GM21423 (cell line): ENCODE measurements at regions not wholly inside any gene's neighbourhood (a gene's known extent, or its start where the extent isn't known, plus 50 kb on each side); places are given as distances from the start of the nearest gene placed in this dataset.
"Not testable (repeated sequence)": the region's sequence is repeated elsewhere in the genome, so short reads cannot be mapped to it uniquely, and the experiment has no call there.

ENCODE experiments used
- ATAC-seq: cut with Tn5 transposase; IDR thresholded peaks from one replicate; pipeline ENCODE4 v1.9.1; 2021; ENCODE audit warnings: mild to moderate bottlenecking, moderate library complexity; ENCODE audit not compliant: unreplicated experiment

DNA sequence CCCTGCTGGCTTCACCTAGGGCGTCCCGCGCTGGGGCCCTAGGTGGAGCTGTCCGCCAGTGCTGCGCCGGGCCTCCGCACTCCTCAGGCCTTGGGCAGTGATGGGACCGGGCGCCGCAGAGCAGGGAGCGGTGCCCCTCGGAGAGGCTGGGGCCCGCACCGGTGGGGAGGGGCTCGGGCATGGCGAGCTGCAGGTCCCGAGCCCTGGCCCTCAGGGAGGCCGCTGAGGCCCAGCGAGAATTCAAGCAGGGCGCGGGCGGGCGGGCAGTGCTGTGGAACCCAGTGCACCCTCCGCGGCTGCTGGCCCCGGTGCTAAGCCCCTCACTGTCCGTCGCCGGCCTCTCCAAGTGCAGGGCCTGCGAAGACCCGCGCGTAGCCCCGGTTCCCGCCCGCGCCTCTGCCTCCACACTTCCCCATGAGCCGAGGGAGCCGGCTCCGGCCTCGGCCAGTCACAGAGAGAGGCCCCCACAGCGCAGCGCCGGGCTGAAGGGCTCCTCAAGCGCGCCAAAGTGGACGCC lies 565.1 kb upstream of the NDST4 start:
- no peak for ATAC-seq

DNA sequence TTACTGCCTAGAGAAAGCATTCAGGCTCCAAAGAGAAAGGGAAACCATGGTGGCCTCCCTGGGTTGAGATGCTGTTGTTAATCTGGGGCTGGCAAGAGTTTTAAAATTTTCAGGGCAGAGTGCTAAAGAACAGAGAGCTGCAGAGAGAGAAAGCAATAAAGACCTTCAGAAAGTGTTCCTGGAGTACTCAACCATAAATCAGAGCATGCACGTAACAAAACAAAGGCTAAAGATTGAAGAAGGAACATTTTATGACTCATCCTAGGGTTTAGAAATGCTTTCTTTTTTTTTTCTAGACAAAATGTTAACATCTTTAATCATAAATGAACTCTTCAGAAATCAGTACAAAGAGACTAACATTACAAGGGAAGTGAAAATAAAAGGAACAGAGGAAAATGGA lies 562.3 kb upstream of the NDST4 start:
- no peak for ATAC-seq

DNA sequence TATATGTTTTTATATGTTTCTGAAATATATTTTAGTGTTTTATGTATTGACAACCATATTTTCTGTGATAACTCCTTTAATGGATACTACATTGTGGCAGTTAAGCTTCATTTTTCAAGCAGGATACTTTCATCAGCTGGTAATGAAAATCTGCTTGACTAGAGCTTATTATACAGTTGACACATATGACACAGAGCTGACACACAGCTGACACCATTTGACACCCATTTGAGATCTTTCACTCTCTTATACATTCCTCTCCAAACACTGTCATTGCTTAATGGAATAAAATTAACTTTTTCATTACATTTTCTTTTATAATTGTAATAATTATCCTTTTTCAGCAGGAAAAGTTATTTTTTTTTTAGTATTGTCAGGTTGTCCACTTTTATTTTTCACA lies 561.1 kb upstream of the NDST4 start:
- no peak for ATAC-seq

DNA sequence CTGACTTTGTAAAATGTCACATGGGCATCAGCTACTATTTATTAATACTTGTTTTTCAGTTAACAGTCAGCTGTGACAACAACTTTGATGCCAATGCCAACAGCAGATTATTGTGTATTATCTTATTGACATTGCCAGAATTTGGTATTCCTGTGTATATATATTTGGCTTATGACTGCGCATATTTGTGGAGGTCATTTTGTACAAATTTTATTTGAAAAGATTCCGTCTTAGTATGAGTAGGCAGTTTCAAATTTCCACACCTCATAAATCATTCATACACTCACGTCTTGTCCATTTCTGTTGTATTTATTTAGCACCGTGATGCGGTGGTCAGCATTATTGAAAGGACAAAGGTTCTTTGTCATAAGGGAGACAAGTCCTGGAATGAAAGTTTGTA lies 558.2 kb upstream of the NDST4 start:
- no peak for ATAC-seq

DNA sequence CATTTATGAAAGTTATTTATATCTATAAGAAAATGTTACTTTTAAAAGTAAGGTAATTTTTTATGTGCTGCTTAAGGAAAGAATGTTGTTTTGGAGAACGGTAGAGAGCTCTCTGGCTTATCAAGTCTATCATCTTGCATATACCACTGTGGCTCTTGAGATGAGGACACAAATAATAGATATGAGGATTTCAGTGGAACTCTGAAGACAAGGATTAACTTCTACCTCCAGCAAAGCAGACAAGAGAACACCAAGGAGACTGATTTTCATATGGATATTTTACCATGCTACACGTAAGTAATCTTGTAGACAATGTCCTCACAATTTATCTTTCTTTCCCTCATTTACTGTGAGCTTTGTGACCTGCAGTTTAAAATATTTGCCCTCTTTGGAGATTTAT lies 557.5 kb upstream of the NDST4 start:
- no peak for ATAC-seq

DNA sequence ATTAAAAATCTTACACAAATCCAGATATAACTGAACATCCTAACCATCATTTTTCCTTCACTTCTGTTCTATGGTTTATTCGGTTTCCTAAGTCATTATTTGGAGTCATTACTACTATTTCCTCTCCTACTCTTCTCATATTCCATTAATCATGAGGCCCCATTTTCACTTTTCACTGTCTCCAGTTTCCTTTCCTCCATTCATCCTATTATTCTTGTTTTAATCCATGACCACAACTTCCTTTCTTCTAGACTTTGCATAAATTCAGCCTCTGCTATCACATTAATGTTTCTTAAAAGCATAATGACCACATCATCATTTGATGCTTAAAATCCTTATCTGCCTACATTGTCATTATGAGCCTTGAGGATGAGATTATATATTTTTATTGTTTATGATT lies 555.0 kb upstream of the NDST4 start:
- no peak for ATAC-seq

DNA sequence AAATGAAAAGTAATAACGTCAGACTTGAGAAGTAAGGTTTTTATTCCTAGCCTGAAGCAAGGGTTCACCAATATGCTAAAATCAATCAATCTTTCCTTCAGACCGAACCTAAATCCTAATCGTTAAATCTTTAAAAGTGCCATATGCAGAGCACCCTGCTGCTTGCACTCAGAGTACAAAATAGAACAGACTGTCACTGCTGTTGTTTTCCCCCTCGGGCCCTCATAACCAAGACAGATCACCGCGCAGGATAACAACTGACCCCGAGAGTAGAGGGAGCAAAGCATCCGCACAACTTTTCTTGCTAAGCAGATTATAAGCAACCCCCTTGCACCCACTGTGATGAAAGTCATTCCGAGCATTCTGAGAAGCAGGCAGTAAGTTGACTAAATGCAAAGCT lies 550.9 kb upstream of the NDST4 start:
- no peak for ATAC-seq

DNA sequence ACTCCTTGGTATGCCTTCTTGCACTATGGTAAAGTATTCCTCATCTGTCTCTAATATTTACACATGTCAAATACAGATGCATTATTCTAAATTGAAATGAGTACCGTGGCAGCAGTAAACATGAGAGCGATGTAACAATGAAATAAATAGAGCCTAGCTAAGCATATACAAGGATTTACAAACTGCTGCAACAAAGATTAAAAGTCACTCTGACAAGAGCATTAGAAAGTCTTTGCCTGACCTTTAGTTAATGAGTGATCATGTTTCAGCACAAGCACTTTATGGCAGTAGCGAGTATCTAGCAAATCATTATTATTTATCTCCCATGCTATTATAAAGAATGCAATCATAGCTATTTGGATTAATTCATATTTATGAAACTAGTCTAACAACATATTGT lies 547.0 kb upstream of the NDST4 start:
- ATAC-seq, result no peak

DNA sequence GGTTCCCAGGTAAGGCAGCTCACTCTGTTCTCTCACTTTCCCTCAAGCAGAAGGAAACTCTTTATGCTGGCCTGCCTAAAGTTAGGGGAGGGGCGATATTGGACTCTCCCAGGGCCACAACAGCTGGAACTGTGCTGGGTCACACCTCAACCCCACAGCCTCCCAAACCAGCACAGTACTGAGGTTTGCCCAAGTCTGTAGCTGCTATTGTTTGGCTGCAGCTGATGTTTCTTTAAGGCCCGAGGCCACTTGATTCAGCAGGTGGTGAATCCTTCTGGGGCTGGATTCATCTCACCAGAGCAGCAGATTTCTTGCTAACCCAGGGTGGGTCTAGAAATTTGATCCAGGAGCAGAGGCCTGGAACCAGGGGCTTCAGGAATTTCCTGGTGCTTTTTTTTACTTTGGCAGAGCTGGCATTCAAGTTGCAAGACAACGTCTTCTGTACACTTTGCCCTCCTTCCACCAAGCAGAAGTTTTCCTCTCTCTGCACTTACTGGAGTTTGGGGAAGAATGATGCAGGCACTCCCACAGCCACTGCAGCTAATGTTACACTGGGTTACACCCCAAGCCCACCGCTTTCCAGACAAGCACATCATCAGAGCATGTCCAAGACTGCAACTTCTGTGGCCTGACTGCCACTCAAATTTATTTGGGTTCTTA lies 544.7 kb upstream of the NDST4 start:
- no peak for ATAC-seq

DNA sequence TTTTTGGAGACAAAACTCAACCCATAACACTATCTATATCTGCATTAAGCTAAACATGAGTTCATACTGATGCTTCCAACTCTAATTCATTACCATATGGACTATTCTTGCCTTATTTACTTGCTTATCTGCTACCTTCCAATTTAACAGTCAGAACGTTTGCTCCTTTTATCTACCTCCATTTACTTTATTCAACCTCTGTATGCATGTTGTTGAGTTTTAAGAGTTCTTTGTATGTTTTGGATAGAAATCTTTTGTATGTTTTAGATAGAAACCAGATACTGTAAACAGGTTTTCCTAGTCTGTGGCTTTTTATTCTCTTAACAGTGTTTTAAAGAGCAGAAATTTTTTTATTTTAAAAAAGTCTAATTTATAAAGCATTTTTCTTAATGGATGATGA lies 542.2 kb upstream of the NDST4 start:
- no peak for ATAC-seq

DNA sequence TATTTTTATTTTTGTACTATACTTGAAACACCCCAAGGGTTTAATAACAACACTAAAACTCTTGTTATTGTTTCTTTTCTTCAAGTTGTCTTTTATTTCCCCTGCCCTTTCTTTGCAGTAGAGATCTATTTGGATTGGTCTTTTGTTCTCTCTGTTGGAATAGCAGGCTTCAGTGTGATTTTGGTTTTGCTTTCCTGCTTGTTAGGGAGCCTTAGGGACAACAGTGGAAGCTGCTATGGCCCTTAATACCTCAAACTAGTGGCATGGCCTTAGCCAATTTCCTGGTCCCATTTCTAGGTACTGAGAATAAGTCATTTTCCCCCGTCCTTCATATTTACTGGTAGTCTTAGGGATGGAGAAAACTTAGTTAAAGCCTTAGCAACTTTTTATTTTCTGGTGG lies 535.4 kb upstream of the NDST4 start:
- ATAC-seq, result no peak

DNA sequence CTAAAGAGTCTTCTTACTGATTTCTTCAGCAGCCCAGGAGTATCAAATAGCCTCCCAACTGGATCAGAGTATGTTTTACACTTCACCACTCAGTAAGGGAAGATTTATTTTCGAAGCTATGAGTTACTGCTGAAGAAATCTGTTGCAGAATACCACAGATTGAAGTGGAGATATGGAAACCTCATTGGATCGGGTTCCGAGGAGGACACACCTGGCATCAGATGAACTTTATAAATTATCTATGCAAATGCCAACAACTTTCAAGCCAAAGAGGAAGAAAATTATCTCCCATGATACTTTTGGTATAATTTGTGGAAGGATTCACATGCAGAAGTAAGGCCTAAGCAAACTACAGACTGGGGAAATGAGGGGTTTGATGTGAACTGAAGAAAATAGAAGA lies 515.9 kb upstream of the NDST4 start:
- ATAC-seq, result no peak

DNA sequence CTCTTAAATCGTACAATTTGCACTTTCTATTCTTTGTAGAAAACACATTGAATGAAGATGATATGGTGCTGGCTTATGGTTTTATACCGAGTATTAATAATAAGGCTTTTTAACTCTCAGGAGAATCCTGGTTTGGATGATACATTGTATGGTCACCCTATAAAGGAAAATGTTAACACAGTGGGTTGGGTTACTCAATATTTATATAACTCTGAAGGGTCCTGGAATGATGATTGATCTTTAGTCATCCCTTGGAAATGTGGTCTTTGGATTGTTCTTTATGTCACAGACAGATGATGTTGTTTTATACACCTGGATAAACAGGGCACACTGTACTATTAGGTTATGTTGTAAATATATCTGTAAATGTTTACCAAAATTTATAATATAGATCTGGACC lies 496.2 kb upstream of the NDST4 start:
- no peak for ATAC-seq

DNA sequence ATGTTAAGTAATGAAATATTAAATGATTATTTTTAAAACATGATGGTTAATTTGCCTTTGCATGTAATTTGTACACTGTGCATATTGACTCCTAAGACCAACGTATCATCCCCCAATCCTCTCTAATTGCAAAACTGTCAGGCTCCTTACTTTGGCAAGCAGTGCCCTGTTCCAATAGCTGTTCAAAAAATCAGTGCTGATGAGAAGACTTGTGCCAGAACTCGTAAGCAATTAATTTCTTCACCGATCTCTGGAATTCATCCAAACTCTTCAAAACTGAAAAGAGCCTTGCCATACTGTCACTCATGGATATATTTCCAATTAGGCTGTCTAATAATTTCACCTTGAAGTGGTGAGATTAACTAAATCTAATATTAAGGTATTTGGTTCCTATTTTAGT lies 493.9 kb upstream of the NDST4 start:
- ATAC-seq, result no peak

DNA sequence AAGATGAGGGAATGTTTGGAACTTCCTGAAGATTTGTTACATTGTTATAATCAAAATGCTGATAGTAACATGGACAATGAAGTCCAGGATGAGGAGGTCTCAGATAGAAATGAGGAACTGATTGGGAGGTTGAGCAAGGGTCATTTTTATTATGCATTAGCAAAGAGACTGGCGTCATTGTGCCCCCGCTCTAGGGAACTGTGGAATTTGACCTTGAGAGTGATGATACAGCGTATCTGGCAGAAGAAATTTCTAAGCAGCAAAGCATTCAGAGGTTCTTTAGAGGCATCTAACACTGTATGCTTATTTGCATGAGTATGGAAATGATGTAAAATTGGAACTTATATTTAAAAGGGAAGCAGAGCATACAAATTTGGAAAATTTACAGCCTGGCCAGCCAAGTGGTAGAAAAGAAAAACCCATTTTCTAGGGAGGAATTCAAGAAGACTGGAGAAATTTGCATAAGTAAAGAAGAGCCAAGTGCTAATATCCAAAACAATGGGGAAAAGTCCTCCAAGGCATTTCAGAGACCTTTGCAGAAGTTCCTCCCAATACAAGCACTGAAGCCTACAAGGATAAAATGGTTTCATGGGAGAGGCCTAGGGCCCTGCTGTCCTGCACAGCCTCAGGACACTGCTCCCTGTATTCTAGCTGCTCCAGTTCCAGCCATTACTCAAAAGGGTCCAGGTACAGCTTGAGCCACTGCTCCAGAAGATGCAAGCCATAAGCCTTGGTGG lies 483.0 kb upstream of the NDST4 start:
- ATAC-seq, result no peak

DNA sequence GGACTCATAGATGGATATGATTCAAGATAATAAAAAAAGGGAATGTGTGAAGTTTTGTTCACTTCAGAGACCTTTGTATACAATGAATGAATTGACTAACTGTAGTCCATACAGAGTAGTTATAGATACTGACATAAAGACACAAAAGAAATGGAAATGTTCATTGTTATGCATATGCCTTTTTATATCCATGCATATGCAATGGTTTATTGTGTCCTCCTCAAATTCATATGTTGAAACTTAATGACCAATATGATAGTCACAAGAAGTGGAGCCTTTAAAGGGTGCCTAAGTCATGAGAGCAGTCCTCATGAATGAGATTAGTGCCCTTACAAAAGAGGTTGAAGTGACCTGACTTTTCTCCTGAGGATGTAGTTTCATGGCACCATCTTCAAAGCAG lies 467.5 kb upstream of the NDST4 start:
- no peak for ATAC-seq

DNA sequence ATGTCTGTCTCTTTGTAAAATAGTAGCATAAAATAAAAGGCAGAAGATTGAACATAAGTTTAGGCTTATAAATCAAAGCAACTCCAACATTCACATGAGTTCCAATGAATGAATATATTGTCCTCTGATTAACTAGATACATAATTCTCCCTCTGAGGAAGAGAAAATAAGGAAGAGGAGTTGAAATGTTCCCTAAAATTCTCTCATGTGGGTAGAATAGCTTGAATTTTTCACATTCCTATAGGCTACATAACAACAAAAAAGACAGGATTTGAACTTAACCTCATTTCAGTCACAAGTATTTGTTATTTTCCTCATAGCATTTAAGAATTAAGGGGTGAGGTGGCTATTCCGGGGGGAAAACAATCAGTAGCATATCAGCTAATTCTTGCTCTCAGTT lies 462.4 kb upstream of the NDST4 start:
- no peak for ATAC-seq

DNA sequence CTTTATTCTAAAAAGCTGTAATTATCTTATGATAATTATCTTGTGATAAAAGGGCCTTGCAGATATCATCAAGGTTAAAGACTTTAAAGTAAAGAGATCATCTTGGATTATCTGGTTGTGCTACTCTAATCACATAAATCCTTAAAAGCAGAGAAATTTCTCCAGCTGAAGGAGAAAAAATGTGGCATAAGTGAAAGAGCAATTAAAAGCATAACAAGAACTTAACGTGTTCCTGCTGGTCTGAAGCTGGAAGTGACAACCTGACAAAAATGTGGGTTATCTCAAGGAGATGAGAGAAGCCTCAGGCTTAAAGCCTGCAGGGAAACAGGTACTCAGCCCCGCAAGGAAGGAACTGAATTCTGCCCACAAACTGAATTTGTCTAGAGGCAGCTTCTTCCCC lies 449.1 kb upstream of the NDST4 start:
- ATAC-seq, result no peak

DNA sequence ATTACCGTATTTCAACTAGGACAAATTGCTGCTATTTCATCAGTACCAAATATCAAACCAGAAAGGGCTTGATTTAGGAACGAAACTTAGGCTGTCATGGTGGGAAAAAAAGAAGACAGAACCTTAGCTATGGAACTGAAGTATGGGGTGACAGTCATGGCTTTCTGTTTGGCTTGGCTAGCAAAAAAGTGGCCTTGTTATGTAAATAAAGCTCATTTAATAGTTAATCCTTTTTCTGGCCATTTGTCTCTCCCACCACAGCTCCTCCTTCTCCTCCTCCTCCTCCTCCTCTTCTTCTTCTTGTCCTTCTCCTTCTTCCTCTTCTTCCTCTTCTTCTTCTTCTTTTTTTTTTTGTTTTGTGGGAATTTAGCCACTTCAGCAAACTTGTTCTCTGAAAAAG lies 434.7 kb upstream of the NDST4 start:
- ATAC-seq, result no peak

DNA sequence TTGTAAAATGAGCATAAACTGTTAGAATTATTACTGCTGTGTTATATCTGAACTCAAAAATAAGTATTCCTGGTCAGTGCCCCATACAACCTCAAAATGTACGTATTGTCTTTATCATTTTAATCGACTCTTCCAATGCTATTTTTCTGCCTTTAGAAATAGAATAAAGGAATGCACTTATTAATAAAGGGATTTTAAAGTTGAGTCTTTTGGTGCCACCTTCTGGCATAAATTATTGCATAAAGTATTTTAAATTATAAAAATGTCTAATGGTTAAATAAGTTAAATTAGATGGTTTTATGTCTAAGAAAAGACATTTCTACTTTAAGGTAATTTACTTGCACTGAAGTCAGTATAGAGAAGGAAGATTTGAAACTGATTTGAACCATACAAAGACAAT lies 424.0 kb upstream of the NDST4 start:
- ATAC-seq, result no peak

DNA sequence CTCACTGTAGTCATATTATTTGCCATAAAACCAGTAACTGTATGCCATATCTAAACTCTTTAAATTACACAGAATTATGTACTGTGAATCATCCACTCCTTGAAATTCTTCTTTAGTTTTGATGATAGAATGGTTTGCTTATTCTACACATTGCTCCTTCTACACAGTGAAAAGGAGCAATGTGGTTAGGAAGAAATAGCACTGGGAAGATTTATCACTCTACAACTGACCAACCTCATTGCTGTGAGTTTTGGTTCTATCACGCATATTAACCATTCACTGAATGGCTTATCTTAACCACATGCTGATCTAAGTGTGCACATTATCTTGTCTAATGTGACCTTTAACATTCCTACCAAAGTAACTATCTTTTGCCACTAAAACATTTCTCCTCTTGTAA lies 415.7 kb upstream of the NDST4 start:
- ATAC-seq, result no peak

DNA sequence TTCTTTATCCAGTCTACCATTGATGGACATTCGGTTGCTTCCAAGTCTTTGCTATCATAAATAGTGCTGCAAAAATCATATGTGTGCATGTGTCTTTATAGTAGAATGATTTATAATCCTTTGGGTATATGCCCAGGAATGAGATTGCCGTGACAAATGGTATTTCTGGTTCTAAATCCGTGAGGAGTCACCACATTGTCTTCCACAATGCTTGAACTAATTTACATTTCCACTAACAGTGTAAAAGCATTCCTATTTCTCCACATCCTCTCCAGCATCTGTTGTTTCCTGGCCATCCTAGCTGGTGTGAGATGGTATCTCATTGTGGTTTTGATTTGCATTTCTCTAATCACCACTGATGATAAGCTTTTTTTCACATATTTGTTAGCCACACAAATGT lies 406.1 kb upstream of the NDST4 start:
- not testable (repeated sequence) for ATAC-seq

DNA sequence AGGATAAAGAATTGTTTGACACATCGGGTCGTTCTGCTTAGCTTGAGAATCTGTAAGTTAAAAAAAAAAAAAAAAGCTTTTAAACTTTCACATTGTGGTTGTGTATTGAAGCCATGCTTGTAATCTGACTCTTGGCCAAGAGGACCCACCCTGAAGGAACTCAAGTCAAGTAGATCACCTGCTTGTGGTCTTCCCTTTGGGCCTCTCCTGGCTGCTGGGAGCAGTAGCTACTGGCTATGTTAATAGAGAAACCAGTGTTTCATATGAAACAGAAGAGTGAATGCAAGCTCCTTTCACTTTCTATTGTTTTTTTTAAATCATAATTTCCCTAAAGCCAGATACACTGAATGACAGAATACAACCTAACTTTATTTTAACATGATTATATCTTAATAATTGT lies 402.4 kb upstream of the NDST4 start:
- ATAC-seq, result peak; percentile 99
